ENCODE measurements at regions not wholly inside any gene's neighbourhood (a gene's known extent, or its start where the extent isn't known, plus 50 kb on each side); places are given as distances from the start of the nearest gene placed in this dataset.
A peak's percentile ranks its signal among the peaks of the same experiment; 100 is the strongest.

- no peak overlapping the region for H3K27ac ChIP-seq
- intact Hi-C loops (cut with DNase I; ENCODE audit: low total_unique reads) = no loop called here
- peaks cover 0 to 4% (median 1%) of the 10 kb centered on the region in 4 donors for H3K4me1 ChIP-seq
- H3K36me3 ChIP-seq = no peaks in the 10 kb centered on the region
- DNase-seq = no peak
- no peaks in the 10 kb centered on the region for H3K9me3 ChIP-seq
- in situ Hi-C loops (cut with MboI; ENCODE audit: low pct_ligation_motif_present in 1 of 4, low pct_unique_long_range_greater_than_20kb in 1 of 4, low sequenced_read_pairs in 3 of 4) = no loop called here
- TF ChIP-seq EP300 (IDR thresholded peaks at IDR 0.05; ENCODE audit: low read depth) (no peak), POLR2AphosphoS5 (IDR thresholded peaks at IDR 0.05) (no peak), POLR2A (IDR thresholded peaks at IDR 0.05) (no peak)
- TF ChIP-seq, protein P1, sequence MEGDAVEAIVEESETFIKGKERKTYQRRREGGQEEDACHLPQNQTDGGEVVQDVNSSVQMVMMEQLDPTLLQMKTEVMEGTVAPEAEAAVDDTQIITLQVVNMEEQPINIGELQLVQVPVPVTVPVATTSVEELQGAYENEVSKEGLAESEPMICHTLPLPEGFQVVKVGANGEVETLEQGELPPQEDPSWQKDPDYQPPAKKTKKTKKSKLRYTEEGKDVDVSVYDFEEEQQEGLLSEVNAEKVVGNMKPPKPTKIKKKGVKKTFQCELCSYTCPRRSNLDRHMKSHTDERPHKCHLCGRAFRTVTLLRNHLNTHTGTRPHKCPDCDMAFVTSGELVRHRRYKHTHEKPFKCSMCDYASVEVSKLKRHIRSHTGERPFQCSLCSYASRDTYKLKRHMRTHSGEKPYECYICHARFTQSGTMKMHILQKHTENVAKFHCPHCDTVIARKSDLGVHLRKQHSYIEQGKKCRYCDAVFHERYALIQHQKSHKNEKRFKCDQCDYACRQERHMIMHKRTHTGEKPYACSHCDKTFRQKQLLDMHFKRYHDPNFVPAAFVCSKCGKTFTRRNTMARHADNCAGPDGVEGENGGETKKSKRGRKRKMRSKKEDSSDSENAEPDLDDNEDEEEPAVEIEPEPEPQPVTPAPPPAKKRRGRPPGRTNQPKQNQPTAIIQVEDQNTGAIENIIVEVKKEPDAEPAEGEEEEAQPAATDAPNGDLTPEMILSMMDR (IDR thresholded peaks at IDR 0.05) = no peak
- H3K27me3 ChIP-seq = no peaks in the 10 kb centered on the region
- WGBS, 2 donors (ENCODE audit: low coverage in 1 of 2) = 92 to 98% methylated on average over 8 of the region's 8 CpGs
- no peak overlapping the region for H3K4me3 ChIP-seq
Measured at GRCh38 chr21:33998809-33999208, 74.6 kb upstream of the MRPS6 start.

DNA sequence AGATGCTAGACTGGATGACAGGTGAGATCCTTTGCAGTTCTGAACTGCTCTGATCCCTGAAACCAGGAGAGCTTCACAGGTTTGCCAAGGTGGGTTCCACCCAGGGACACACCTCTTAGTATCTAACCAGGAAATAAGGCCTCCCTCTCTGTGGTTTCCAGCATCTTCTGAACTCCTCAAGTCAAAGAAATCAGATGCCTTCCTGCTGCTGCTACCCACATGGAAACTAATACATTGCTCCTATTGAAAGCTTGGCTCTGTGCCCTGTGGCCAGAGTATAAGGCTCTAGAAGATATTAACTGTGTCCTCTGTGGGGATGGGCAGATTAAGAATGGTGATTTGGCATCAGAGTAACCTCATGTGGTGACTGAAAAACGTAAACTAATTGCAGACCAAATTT, 75.0 kb upstream of the MRPS6 start:
- H3K4me3 ChIP-seq = no peak overlapping the region
- no peak for DNase-seq
- no peaks in the 10 kb centered on the region for H3K9me3 ChIP-seq
- no peaks in the 10 kb centered on the region for H3K36me3 ChIP-seq
- intact Hi-C loops (cut with DNase I; ENCODE audit: low total_unique reads) = no loop called here
- in situ Hi-C loops (cut with MboI; ENCODE audit: low pct_ligation_motif_present in 1 of 4, low pct_unique_long_range_greater_than_20kb in 1 of 4, low sequenced_read_pairs in 3 of 4) = no loop called here
- TF ChIP-seq POLR2AphosphoS5 (IDR thresholded peaks at IDR 0.05) = no peak
- no peak for TF ChIP-seq POLR2A (IDR thresholded peaks at IDR 0.05)
- no peak for TF ChIP-seq EP300 (IDR thresholded peaks at IDR 0.05; ENCODE audit: low read depth)
- H3K27me3 ChIP-seq = no peaks in the 10 kb centered on the region
- no peak overlapping the region for H3K27ac ChIP-seq
- WGBS, 2 donors (ENCODE audit: low coverage in 1 of 2) = 90% methylated on average over 1 of the region's 1 CpG; no CpG with 5 or more reads in 1 of the 2 donors
- peaks cover 0 to 7% (median 4%) of the 10 kb centered on the region in 4 donors for H3K4me1 ChIP-seq

DNA sequence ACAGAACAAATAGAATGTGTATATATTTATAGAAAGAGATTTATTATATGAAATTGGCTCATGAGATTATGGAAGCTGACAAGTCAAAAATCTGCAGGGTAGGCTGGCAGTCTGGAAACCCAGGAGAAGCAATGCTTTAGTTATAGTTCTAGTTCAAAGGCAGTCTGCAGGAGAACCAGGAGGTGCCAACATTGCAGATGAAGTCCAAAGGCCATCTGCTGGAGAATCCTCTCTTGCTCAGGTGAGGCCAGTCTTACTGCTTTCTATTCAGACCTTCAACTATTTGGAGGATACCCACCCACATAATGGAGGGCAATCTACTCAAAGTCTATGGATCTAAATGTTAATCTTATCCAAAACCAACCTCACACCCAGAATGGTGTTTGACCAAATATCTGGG, 75.9 kb upstream of the MRPS6 start:
- H3K27ac ChIP-seq = no peak overlapping the region
- peaks cover 0 to 11% (median 10%) of the 10 kb centered on the region in 4 donors for H3K4me1 ChIP-seq
- DNase-seq = no peak
- no peaks in the 10 kb centered on the region for H3K27me3 ChIP-seq
- H3K9me3 ChIP-seq = no peaks in the 10 kb centered on the region
- TF ChIP-seq EP300 (IDR thresholded peaks at IDR 0.05; ENCODE audit: low read depth) (no peak), POLR2AphosphoS5 (IDR thresholded peaks at IDR 0.05) (no peak), POLR2A (IDR thresholded peaks at IDR 0.05) (no peak)
- TF ChIP-seq, protein P1 (IDR thresholded peaks at IDR 0.05) = no peak
- no peak overlapping the region for H3K4me3 ChIP-seq
- in situ Hi-C loops (cut with MboI; ENCODE audit: low pct_ligation_motif_present in 1 of 4, low pct_unique_long_range_greater_than_20kb in 1 of 4, low sequenced_read_pairs in 3 of 4) (no loop called here), intact Hi-C loops (cut with DNase I; ENCODE audit: low total_unique reads) (no loop called here)
- no peaks in the 10 kb centered on the region for H3K36me3 ChIP-seq

GRCh38 chr21:33994373-33994772, 78.8 kb upstream of the ATP5PO start:
- no peaks in the 10 kb centered on the region for H3K9me3 ChIP-seq
- in situ Hi-C loops (cut with MboI; ENCODE audit: low pct_ligation_motif_present in 1 of 4, low pct_unique_long_range_greater_than_20kb in 1 of 4, low sequenced_read_pairs in 3 of 4) = no loop called here
- no peaks in the 10 kb centered on the region for H3K36me3 ChIP-seq
- WGBS, 2 donors (ENCODE audit: low coverage in 1 of 2) = 81 to 84% methylated on average over 5 of the region's 5 CpGs
- peaks cover 0 to 11% (median 10%) of the 10 kb centered on the region in 4 donors for H3K4me1 ChIP-seq
- H3K27me3 ChIP-seq = no peaks in the 10 kb centered on the region
- TF ChIP-seq POLR2A (IDR thresholded peaks at IDR 0.05) (no peak), POLR2AphosphoS5 (IDR thresholded peaks at IDR 0.05) (no peak), EP300 (IDR thresholded peaks at IDR 0.05; ENCODE audit: low read depth) (no peak)
- TF ChIP-seq, protein P1 (IDR thresholded peaks at IDR 0.05) = no peak
- H3K27ac ChIP-seq = peak overlapping the region in 2 of 4 donors; percentile 40 to 71
- no peak for DNase-seq
- intact Hi-C loops (cut with DNase I; ENCODE audit: low total_unique reads) = no loop called here
- no peak overlapping the region for H3K4me3 ChIP-seq

Data from transverse colon (tissue), 4 donors.